ENCODE measurements at regions not wholly inside any gene's neighbourhood (a gene's known extent, or its start where the extent isn't known, plus 50 kb on each side); places are given as distances from the start of the nearest gene placed in this dataset.

DNA sequence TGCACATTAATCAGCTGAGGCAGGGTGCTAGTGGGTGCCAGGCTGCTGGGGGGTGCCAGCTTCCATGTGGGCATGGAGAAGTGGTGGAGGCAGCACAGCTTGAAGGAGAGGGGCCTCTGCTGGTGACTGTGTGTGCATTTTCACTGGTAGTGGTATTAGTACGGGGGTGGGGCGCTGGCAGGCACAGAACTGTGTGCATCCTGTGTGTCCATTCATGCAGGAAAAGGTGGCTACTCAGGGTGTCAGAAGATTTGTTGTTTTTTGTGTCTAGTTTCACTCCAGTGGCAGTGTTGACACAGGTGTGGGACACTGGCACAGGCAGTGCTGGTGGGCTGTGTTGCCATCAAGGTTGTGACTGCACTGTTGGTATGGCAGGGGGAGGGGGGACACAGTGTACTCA is 1303.6 kb downstream of the FAM133A start:
- TF ChIP-seq, protein P1, sequence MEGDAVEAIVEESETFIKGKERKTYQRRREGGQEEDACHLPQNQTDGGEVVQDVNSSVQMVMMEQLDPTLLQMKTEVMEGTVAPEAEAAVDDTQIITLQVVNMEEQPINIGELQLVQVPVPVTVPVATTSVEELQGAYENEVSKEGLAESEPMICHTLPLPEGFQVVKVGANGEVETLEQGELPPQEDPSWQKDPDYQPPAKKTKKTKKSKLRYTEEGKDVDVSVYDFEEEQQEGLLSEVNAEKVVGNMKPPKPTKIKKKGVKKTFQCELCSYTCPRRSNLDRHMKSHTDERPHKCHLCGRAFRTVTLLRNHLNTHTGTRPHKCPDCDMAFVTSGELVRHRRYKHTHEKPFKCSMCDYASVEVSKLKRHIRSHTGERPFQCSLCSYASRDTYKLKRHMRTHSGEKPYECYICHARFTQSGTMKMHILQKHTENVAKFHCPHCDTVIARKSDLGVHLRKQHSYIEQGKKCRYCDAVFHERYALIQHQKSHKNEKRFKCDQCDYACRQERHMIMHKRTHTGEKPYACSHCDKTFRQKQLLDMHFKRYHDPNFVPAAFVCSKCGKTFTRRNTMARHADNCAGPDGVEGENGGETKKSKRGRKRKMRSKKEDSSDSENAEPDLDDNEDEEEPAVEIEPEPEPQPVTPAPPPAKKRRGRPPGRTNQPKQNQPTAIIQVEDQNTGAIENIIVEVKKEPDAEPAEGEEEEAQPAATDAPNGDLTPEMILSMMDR (IDR thresholded peaks at IDR 0.05 in 8 of 11, conservative IDR thresholded peaks at IDR 0.05 in 3 of 11), result no peak
- TF ChIP-seq POLR2AphosphoS5 (IDR thresholded peaks at IDR 0.05) (no peak), POLR2A (IDR thresholded peaks at IDR 0.05) (no peak)

All from spleen (tissue), 7 donors.